ENCODE measurements at regions not wholly inside any gene's neighbourhood (a gene's known extent, or its start where the extent isn't known, plus 50 kb on each side); places are given as distances from the start of the nearest gene placed in this dataset.
A peak's percentile ranks its signal among the peaks of the same experiment; 100 is the strongest.
"Not testable (repeated sequence)": the region's sequence is repeated elsewhere in the genome, so short reads cannot be mapped to it uniquely, and the experiment has no call there.

GRCh38 chr11:34001557-34002064 lies 49.9 kb upstream of the CAPRIN1 start:
- TF ChIP-seq CTCF (IDR thresholded peaks at IDR 0.05; ENCODE audit: extremely low read depth, missing control alignments): no peak
- no peak for DNase-seq (ENCODE audit: low spot score)

GRCh38 chr11:33999393-33999792 lies 52.1 kb upstream of the CAPRIN1 start:
- DNase-seq (ENCODE audit: low spot score): no peak
- TF ChIP-seq CTCF (IDR thresholded peaks at IDR 0.05; ENCODE audit: extremely low read depth, missing control alignments): no peak

DNA sequence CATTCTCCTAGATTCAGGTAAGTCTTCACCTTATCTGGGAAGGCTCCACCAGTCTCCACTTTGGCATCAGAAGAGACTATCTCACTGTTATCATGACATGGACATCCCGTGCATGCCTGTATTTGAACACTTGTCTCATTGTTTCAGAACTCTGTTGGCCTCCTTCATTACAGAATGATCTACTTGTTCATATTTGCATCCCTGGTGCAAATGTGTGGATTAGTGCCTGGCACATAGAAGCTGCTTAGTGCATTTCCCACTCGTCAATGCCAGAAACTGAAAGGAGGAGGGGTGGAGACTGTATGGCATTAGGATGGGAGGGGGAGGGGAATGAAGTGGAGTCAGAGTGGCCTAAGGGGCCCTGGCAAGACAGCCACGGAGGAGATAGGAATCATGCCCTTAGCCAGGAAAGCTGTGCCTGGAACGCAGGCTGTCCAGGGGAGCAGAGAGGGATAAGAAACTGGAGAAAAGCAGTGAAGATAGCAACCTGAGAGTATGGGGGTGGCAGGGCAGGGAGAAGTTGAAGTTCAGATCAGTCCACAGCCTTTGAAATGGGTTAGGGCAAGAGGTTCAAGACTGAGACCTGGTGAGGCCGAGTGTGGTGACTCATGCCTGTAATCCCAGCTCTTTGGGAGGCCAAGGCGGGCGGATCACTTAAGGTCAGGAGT lies 53.8 kb upstream of the CAPRIN1 start:
- no peak for DNase-seq (ENCODE audit: low spot score)
- no peak for TF ChIP-seq CTCF (IDR thresholded peaks at IDR 0.05; ENCODE audit: extremely low read depth, missing control alignments)

DNA sequence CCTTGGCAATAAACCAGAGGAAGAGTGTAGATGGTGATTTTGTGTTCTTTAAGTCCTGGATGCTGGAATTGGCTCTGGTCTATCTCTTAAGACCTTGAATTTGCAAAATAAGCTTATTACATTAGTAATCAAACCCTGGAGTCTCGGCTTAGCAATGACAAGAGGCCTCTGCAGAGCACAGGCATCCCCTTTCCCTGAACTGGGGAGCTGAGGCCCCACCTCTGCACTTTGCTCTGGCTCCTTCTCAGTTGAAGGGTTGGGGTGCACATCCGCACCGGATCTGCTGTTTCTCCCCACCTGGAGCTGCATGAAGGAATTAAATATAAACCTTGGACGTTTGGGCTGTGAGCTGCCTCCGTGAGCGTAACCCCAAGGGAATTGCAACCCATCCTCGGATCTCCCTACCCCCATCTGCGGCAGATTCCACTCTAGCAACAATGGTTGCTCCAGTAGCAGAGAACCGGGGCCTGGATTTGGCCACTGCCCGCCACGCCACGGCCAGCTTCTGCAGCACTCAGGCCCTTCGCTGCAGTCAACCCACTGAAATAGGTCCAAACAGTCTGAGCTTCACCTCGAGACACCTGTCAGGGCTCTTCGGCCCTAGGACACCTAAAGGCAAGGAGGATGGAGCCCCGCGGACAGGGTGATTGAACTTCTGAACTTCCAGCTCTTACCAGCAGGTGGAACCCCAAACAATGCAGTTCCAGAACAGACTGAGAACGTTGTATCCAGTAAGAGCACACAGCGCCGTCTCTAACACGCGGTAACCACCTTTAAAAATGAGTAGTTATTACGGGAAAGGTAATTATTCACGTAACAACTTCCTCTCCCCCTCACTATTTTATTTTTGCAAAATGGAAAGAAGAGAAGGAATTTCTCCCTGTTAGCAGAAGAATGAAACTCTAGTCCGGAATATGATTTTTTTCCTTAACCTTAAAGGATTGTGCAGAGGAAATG lies 54.8 kb upstream of the CAPRIN1 start:
- peak; percentile 67 for TF ChIP-seq CTCF (IDR thresholded peaks at IDR 0.05; ENCODE audit: extremely low read depth, missing control alignments)
- DNase-seq (ENCODE audit: low spot score): peak; percentile 82

DNA sequence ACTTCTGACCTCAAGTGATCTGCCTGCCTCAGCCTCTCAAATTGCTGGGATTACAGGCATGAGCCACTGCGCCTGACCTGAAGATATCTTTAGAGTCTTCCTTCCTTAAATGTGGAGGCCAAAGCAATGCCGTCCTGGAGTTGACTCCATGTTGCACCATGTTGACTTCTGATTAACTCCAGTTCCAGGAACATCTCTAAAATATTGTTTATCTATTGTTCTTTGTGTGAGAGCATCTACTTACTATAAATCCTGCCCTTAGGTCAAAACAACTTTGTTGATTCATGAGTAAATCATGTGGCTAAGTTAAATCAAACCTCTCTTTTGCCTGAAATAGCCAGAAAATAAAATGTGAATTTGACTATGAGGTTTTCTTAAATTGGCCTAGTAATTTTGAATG lies 56.6 kb upstream of the CAPRIN1 start:
- TF ChIP-seq CTCF (IDR thresholded peaks at IDR 0.05; ENCODE audit: extremely low read depth, missing control alignments): no peak
- DNase-seq (ENCODE audit: low spot score): no peak

DNA sequence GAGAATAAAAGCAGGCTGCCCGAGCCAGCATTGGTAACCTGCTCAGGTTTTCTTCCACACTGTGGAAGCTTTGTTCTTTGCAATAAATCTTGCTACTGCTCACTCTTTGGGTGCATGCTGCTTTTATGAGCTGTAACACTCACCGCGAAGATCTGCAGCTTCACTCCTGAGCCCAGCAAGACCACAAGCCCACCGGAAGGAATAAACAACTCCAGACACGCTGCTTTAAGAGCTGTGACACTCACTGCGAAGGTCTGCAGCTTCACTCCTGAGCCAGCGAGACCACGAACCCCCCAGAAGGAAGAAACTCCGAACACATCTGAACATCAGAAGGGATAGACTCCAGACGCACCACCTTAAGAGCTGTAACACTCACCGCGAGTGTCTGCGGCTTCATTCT lies 60.4 kb upstream of the CAPRIN1 start:
- DNase-seq (ENCODE audit: low spot score): not testable (repeated sequence)

DNA sequence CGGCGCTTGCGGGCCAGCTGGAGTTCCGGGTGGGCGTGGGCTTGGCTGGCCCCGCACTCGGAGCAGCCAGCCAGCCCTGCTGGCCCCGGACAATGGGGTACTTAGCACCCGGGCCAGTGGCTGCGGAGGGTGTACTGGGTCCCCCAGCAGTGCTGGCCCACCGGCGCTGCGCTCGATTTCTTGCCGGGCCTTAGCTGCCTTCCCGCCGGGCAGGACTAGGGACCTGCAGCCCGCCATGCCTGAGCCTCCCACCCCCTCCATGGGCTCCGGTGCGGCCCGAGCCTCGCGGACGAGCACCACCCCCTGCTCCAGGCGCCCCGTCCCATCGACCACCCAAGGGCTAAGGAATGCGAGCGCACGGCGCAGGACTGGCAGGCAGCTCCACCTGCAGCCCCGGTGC lies 61.4 kb upstream of the CAPRIN1 start:
- DNase-seq (ENCODE audit: low spot score): not testable (repeated sequence)

GRCh38 chr11:33989461-33989860 lies 62.1 kb upstream of the CAPRIN1 start:
- no peak for DNase-seq (ENCODE audit: low spot score)
- TF ChIP-seq CTCF (IDR thresholded peaks at IDR 0.05; ENCODE audit: extremely low read depth, missing control alignments): no peak
